ELR (cell line): ENCODE measurements at regions not wholly inside any gene's neighbourhood (a gene's known extent, or its start where the extent isn't known, plus 50 kb on each side); places are given as distances from the start of the nearest gene placed in this dataset.
A peak's percentile ranks its signal among the peaks of the same experiment; 100 is the strongest.

Experiments
- DNase-seq: peaks from one replicate; pipeline ENCODE4 v3.0.0-alpha.2; 2015; ENCODE audit warnings: low read depth

GRCh38 chr11:27968461-27968860, 139.5 kb downstream of the KIF18A start:
- peak; percentile 66 for DNase-seq

- DNase-seq, result no peak
Measured at GRCh38 chr11:27965559-27965958, 142.4 kb downstream of the KIF18A start.

- no peak for DNase-seq
Measured at GRCh38 chr11:27963370-27963769, 144.6 kb downstream of the KIF18A start.

GRCh38 chr11:27949951-27950738, 157.8 kb downstream of the KIF18A start:
- no peak for DNase-seq

- no peak for DNase-seq
Measured at GRCh38 chr11:27945348-27945747, 162.6 kb downstream of the KIF18A start.

- DNase-seq, result peak; percentile 19
Measured at GRCh38 chr11:27938011-27938410, 169.9 kb downstream of the KIF18A start.

GRCh38 chr11:27934830-27935145, 173.2 kb downstream of the KIF18A start:
- peak; percentile 99 for DNase-seq

GRCh38 chr11:27933992-27934829, 173.7 kb downstream of the KIF18A start:
- peak; percentile 99 for DNase-seq

- DNase-seq, result no peak
Measured at GRCh38 chr11:27931770-27932169, 176.2 kb downstream of the KIF18A start.

- DNase-seq, result no peak
Measured at GRCh38 chr11:27930946-27931345, 177.0 kb downstream of the KIF18A start.

- DNase-seq, result no peak
Measured at GRCh38 chr11:27928809-27929208, 179.1 kb downstream of the KIF18A start.

- DNase-seq, result peak; percentile 97
Measured at GRCh38 chr11:27926981-27927481, 180.9 kb downstream of the KIF18A start.

GRCh38 chr11:27926486-27926885, 181.5 kb downstream of the KIF18A start:
- no peak for DNase-seq

GRCh38 chr11:27921472-27921871, 186.5 kb downstream of the KIF18A start:
- DNase-seq, result peak; percentile 68

- DNase-seq, result no peak
Measured at GRCh38 chr11:27916541-27917100, 191.3 kb downstream of the KIF18A start.

GRCh38 chr11:27914080-27914479, 193.9 kb downstream of the KIF18A start:
- DNase-seq, result peak; percentile 78

- DNase-seq, result peak; percentile 76
Measured at GRCh38 chr11:27913650-27914049, 194.3 kb downstream of the KIF18A start.

- peak; percentile 82 for DNase-seq
Measured at GRCh38 chr11:27912916-27913315, 195.0 kb downstream of the KIF18A start.

GRCh38 chr11:27910186-27910931, 197.6 kb downstream of the KIF18A start:
- peak; percentile 96 for DNase-seq

GRCh38 chr11:27909386-27909785, 198.6 kb downstream of the KIF18A start:
- no peak for DNase-seq

GRCh38 chr11:27908621-27909020, 199.3 kb downstream of the KIF18A start:
- no peak for DNase-seq

- DNase-seq, result peak; percentile 47
Measured at GRCh38 chr11:27907530-27907929, 200.4 kb downstream of the KIF18A start.
